Endothelial cell of umbilical vein (primary cell): ENCODE measurements at regions not wholly inside any gene's neighbourhood (a gene's known extent, or its start where the extent isn't known, plus 50 kb on each side); places are given as distances from the start of the nearest gene placed in this dataset.

Experiments
- BruUV-seq: library from RNA; stranded (reverse); fragments of 400-500 nt; replicated peaks from 2 replicates; lab custom pipeline; 2021; lab: Mats Ljungman, UMichigan
- CTCF ChIA-PET: fragments of 300-600, 350-600 bp; sonication (Branson Sonifier 250); formaldehyde crosslinking; loops from one replicate; lab custom pipeline; 2021; ENCODE audit warnings: antibody characterized with exemption, inconsistent platforms; lab: Charles Lee
- POLR2A ChIA-PET: fragments of 300-600, 350-600 bp; sonication (Branson Sonifier 250); formaldehyde crosslinking; loops from one replicate; lab custom pipeline; 2021; ENCODE audit warnings: antibody characterized with exemption, inconsistent platforms; lab: Charles Lee
- DNase-seq: peaks from one replicate; pipeline ENCODE4 v3.0.0-alpha.2; 2011; ENCODE audit warnings: low read depth, low spot score
- FAIRE-seq: peaks from 2 replicates; lab custom pipeline; 2011; peaks lifted over from hg19 to GRCh38; lab: Jason Lieb, UNC
- H2AFZ ChIP-seq: 2 replicates; pipeline ENCODE4 v1.6.0; 2012; ENCODE audit warnings: low read depth, low read length, control low read depth, inconsistent platforms
- H3K27ac ChIP-seq: 2 replicates; pipeline ENCODE4 v1.5.1; 2011; ENCODE audit warnings: low read depth, mild to moderate bottlenecking, control low read depth, low read length, moderate library complexity; ENCODE audit not compliant: insufficient read depth
- H3K27me3 ChIP-seq, 2 experiments: 2 replicates each; pipeline versions ENCODE4 v1.6.0 to v1.6.1; 2011; ENCODE audit warnings: low read length in 2 of 2, mixed read lengths in 1 of 2; ENCODE audit not compliant: control insufficient read depth in 2 of 2, insufficient read depth in 2 of 2
- H3K36me3 ChIP-seq, 2 experiments: 2 replicates in 1 of 2; 3 replicates in 1 of 2; pipeline ENCODE4 v1.5.1; 2011; ENCODE audit warnings: low read length in 2 of 2, mild to moderate bottlenecking in 1 of 2, moderate library complexity in 1 of 2; ENCODE audit not compliant: control insufficient read depth in 2 of 2, insufficient read depth in 2 of 2; ENCODE audit errors: extremely low read depth in 1 of 2
- H3K4me1 ChIP-seq: 3 replicates; pipeline ENCODE4 v1.5.1; 2011; ENCODE audit warnings: mild to moderate bottlenecking, low read length; ENCODE audit not compliant: control insufficient read depth, insufficient read depth; ENCODE audit errors: extremely low read depth
- H3K4me2 ChIP-seq: 2 replicates; pipeline ENCODE4 v1.6.1; 2011; ENCODE audit warnings: low read length, control low read depth, mixed read lengths; ENCODE audit not compliant: insufficient read depth
- H3K4me3 ChIP-seq, 3 experiments: fragments of 200-600 bp in 1 of 3; sonication (generic), shearing (Covaris generic) in 1 of 3; replicated peaks in 1 of 3; 2 replicates each; pipeline ENCODE4 v1.5.1; 2011 to 2016; ENCODE audit warnings: control low read depth in 3 of 3, low read length in 3 of 3, mild to moderate bottlenecking in 2 of 3, inconsistent platforms in 1 of 3, low read depth in 1 of 3, moderate library complexity in 1 of 3; ENCODE audit not compliant: insufficient read depth in 1 of 3
- H3K79me2 ChIP-seq: 2 replicates; pipeline ENCODE4 v1.6.0; 2012; ENCODE audit warnings: low read length, inconsistent platforms; ENCODE audit not compliant: control insufficient read depth, insufficient read depth
- H3K9ac ChIP-seq: replicated peaks from 2 replicates; pipeline ENCODE3; 2011; ENCODE audit warnings: low read length, control low read depth; ENCODE audit not compliant: insufficient read depth; ENCODE audit errors: extremely low read depth
- H3K9me1 ChIP-seq: replicated peaks from 3 replicates; pipeline ENCODE4 v1.6.0; 2011; ENCODE audit warnings: mild to moderate bottlenecking, low read length; ENCODE audit not compliant: control insufficient read depth, insufficient read depth; ENCODE audit errors: extremely low read depth
- H3K9me3 ChIP-seq: replicated peaks from 2 replicates; pipeline ENCODE4 v1.5.1; 2012; ENCODE audit warnings: low read length, inconsistent platforms; ENCODE audit not compliant: control insufficient read depth, insufficient read depth
- H4K20me1 ChIP-seq: replicated peaks from 2 replicates; pipeline ENCODE3; 2011; ENCODE audit warnings: mild to moderate bottlenecking, low read length; ENCODE audit not compliant: control insufficient read depth, insufficient read depth; ENCODE audit errors: extremely low read depth
- CTCF ChIP-seq, 2 donors: IDR thresholded peaks; 1 replicate in 1 of 2; 2 replicates in 1 of 2; pipeline ENCODE4 v1.5.1; 2011; ENCODE audit warnings: low read length in 2 of 2, mild to moderate bottlenecking in 2 of 2, moderate library complexity in 2 of 2, control low read depth in 1 of 2, inconsistent platforms in 1 of 2, low read depth in 1 of 2; ENCODE audit not compliant: insufficient read depth in 1 of 2; ENCODE audit errors: extremely low read depth in 1 of 2
- EZH2 ChIP-seq: IDR thresholded peaks from 2 replicates; pipeline ENCODE4 v1.6.1; 2012; ENCODE audit warnings: borderline replicate concordance, low read depth, mild to moderate bottlenecking, moderate library complexity, low read length, inconsistent platforms; ENCODE audit not compliant: severe bottlenecking
- FOS ChIP-seq: IDR thresholded peaks from 2 replicates; pipeline ENCODE4 v1.6.1; 2011; ENCODE audit warnings: mild to moderate bottlenecking, low read length, moderate library complexity, borderline replicate concordance; ENCODE audit not compliant: insufficient read depth
- GATA2 ChIP-seq: IDR thresholded peaks from 2 replicates; pipeline ENCODE4 v1.7.0; 2011; ENCODE audit warnings: low read depth, mild to moderate bottlenecking, moderate library complexity, mixed read lengths, low read length; ENCODE audit not compliant: insufficient read length, insufficient read depth
- JUN ChIP-seq: IDR thresholded peaks from 2 replicates; pipeline ENCODE4 v1.6.1; 2011; ENCODE audit warnings: borderline replicate concordance, low read depth; ENCODE audit not compliant: insufficient read length, insufficient read depth
- MAX ChIP-seq: IDR thresholded peaks from 2 replicates; pipeline ENCODE4 v1.6.1; 2011; ENCODE audit not compliant: insufficient read depth, insufficient read length
- MYC ChIP-seq: IDR thresholded peaks from one replicate; pipeline ENCODE4 v1.6.1; 2011; ENCODE audit warnings: mild to moderate bottlenecking, low read depth, low read length
- POLR2A ChIP-seq: IDR thresholded peaks from 2 replicates; pipeline ENCODE4 v1.6.1; 2012; ENCODE audit warnings: low read depth, mild to moderate bottlenecking, control low read depth, low read length
- POLR2AphosphoS5 ChIP-seq: IDR thresholded peaks from 2 replicates; pipeline ENCODE4 v1.6.1; 2012; ENCODE audit warnings: low read depth, mild to moderate bottlenecking, control low read depth, low read length, moderate library complexity; ENCODE audit not compliant: insufficient read depth
- dilution Hi-C: fragments of 300-500 bp; cut with MboI; formaldehyde crosslinking; loops from one replicate; pipeline ENCODE4 v1.15.0; 2019; ENCODE audit warnings: low sequenced_read_pairs; ENCODE audit not compliant: extremely low pct_ligation_motif_present
- intact Hi-C: fragments of 100-400 bp; cut with micrococcal nuclease; formaldehyde crosslinking; loops from one replicate; pipeline ENCODE4 v1.10.0; 2022

- FAIRE-seq, result no peak
- Histone ChIP-seq H3K9ac (no peak overlapping the region), H3K4me2 (no peak overlapping the region), H3K4me1 (no peaks in the 10 kb centered on the region), H3K9me3 (no peaks in the 10 kb centered on the region), H2AFZ (no peak overlapping the region), H3K27ac (no peak overlapping the region), H4K20me1 (no peaks in the 10 kb centered on the region), H3K4me3 (no peak overlapping the region), H3K79me2 (no peaks in the 10 kb centered on the region), H3K36me3 (no peaks in the 10 kb centered on the region), H3K27me3 (no peaks in the 10 kb centered on the region), H3K9me1 (no peaks in the 10 kb centered on the region)
- intact Hi-C loops (no loop called here), dilution Hi-C loops (no loop called here)
- DNase-seq, result no peak
- CTCF ChIA-PET, result no interaction called here
- BruUV-seq, result no TSS peak
- POLR2A ChIA-PET, result no interaction called here
- TF ChIP-seq JUN, result no peak
- no peak for TF ChIP-seq EZH2
- no peak for TF ChIP-seq CTCF (IDR thresholded peaks at IDR 0.05; ENCODE audit: extremely low read depth in 1 of 2, insufficient read depth in 1 of 2, low read depth in 1 of 2, low read length in 2 of 2)
- TF ChIP-seq FOS, result no peak
- TF ChIP-seq POLR2A, result no peak
Measured at GRCh38 chr3:20776286-20776685, 590.3 kb upstream of the SGO1 start.

- dilution Hi-C loops, result no loop called here
- H3K9me3 ChIP-seq, result no peaks in the 10 kb centered on the region
- no peak overlapping the region for H3K9ac ChIP-seq
- no peak overlapping the region for H3K4me2 ChIP-seq
- no peaks in the 10 kb centered on the region for H3K79me2 ChIP-seq
- H3K27ac ChIP-seq, result no peak overlapping the region
- H3K36me3 ChIP-seq, result no peaks in the 10 kb centered on the region
- ChIA-PET CTCF (no interaction called here), POLR2A (no interaction called here)
- no peaks in the 10 kb centered on the region for H3K4me1 ChIP-seq
- TF ChIP-seq POLR2AphosphoS5 (no peak), GATA2 (no peak), MYC (no peak), FOS (no peak), MAX (no peak), POLR2A (no peak), CTCF (IDR thresholded peaks at IDR 0.05; ENCODE audit: extremely low read depth in 1 of 2, insufficient read depth in 1 of 2, low read depth in 1 of 2, low read length in 2 of 2) (no peak), JUN (no peak), EZH2 (no peak)
- FAIRE-seq (no peak), DNase-seq (no peak)
- intact Hi-C loops, result no loop called here
- no peak overlapping the region for H3K4me3 ChIP-seq
- no peaks in the 10 kb centered on the region for H3K27me3 ChIP-seq
- no peaks in the 10 kb centered on the region for H4K20me1 ChIP-seq
- no peaks in the 10 kb centered on the region for H3K9me1 ChIP-seq
- no TSS peak for BruUV-seq
- H2AFZ ChIP-seq, result no peak overlapping the region
Measured at GRCh38 chr3:20773320-20773984, 587.4 kb upstream of the SGO1 start.
